ENCODE measurements at regions not wholly inside any gene's neighbourhood (a gene's known extent, or its start where the extent isn't known, plus 50 kb on each side); places are given as distances from the start of the nearest gene placed in this dataset.

DNA sequence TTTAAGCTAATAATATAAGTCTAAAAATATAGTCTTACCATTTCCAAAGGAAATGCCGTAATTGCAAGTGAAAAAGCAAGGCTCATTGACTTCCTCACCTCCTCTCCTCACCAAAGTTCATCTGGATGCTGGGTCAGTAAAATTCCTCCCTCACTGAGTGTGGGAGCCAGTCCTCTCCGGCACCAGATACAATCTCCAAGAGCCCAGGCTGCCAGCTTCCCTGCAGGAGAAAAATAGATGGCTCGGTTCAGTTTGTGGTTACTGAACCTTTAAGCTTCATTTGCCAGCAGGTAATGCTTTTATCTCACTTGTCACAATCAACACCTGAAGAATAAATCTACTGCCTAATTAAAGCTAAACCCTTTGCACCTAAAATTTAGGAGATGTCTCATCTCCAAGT is 115.3 kb upstream of the VLDLR start:
- no peak overlapping the region for H3K27ac ChIP-seq
- TF ChIP-seq, protein P1, sequence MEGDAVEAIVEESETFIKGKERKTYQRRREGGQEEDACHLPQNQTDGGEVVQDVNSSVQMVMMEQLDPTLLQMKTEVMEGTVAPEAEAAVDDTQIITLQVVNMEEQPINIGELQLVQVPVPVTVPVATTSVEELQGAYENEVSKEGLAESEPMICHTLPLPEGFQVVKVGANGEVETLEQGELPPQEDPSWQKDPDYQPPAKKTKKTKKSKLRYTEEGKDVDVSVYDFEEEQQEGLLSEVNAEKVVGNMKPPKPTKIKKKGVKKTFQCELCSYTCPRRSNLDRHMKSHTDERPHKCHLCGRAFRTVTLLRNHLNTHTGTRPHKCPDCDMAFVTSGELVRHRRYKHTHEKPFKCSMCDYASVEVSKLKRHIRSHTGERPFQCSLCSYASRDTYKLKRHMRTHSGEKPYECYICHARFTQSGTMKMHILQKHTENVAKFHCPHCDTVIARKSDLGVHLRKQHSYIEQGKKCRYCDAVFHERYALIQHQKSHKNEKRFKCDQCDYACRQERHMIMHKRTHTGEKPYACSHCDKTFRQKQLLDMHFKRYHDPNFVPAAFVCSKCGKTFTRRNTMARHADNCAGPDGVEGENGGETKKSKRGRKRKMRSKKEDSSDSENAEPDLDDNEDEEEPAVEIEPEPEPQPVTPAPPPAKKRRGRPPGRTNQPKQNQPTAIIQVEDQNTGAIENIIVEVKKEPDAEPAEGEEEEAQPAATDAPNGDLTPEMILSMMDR (IDR thresholded peaks at IDR 0.05), result no peak
- no peak for TF ChIP-seq ZFX (IDR thresholded peaks at IDR 0.05; ENCODE audit: borderline replicate concordance)

DNA sequence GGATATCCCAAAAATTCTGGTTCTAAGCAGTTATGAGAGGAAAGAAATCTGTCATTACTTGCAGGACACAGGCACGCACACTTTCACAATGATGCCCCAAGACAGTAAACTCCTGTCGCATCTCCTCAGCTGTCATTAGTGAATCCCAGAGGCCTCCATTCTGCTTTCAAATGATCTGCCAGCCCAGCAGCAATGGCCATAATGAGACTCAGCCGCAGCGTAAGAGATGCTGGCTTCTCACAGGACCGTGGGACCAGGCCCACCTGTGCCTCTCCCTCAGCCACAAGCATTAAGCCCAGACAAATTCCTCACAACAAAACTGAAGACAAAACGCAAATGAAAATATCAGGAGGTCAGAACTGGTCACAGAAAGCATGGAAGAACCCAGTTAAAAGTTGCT is 98.0 kb upstream of the VLDLR start:
- no peak overlapping the region for H3K27ac ChIP-seq
- TF ChIP-seq ZFX (IDR thresholded peaks at IDR 0.05; ENCODE audit: borderline replicate concordance), result no peak
- TF ChIP-seq, protein P1 (IDR thresholded peaks at IDR 0.05), result no peak

DNA sequence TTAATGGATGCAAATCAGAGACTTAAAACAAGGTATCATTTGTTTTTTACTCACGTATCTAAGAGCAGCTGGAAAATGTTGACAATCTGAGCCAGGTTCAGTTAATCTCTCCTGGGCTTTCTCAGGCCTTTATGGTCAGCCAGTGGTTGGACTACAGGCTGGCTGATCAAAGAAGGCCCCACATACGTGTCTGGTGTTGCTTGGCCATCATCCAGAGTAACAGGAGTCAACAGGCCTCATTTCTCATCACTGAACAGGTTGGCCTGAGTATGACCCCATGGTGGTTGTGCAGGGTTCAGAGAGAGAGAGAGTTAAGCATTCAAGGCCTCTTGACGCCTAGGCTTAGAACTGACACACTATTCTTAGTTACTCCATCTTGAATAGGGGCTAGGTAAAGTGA is 97.0 kb upstream of the VLDLR start:
- no peak overlapping the region for H3K27ac ChIP-seq
- no peak for TF ChIP-seq ZFX (IDR thresholded peaks at IDR 0.05; ENCODE audit: borderline replicate concordance)
- TF ChIP-seq, protein P1 (IDR thresholded peaks at IDR 0.05), result no peak

DNA sequence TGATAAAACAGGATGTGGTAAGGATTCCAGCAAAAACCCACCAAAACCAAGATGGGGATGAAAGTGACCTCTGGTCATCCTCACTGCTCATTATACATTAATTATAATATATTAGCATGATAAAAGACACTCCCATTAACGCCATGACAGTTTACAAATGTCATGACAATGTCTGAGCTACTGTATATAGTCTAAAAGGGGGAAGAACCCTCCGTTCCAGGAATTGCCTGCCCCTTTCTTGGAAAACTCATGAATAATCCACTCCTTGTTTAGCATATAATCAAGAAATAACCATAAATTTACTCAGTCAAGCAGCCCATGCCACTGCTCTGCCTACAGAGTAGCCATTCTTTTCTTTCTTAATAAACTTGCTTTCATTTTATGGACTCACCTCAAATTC is 96.4 kb upstream of the VLDLR start:
- TF ChIP-seq ZFX (IDR thresholded peaks at IDR 0.05; ENCODE audit: borderline replicate concordance), result no peak
- TF ChIP-seq, protein P1 (IDR thresholded peaks at IDR 0.05), result no peak

DNA sequence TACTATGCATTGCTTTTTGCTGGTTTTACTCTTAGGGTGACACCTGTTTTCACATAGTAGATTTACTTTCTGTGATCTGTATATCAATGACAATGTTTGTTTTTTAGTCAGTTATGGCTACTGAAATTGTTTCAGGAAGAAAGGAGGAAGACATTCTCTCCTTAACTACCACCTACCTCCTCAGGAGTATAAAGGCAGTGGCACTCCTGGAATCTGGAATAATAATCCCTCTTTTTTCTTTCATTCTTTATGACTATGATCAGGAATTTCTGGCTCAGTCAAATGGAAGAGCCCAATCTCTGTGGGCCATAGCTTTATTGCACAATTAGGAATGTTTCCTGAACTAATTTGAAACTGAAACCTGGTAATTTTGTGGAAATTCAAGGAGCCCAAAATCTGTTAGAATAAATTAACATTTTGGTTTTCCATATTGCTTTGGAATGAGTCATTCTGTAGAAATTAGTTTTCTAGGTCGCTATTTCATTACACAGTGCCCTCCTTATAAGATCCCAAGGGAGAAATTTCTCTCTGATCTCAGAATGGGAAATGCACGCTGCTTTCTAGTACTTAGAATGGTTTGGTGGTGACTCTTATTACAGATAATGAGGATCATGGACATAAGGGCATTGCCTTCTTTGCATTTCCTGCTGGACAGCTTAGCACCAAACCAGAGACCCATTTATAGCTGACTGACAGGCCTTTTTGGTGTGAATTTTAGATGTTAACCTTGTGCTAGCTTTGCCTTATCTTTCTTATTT is 95.3 kb upstream of the VLDLR start:
- no peak overlapping the region for H3K27ac ChIP-seq
- no peak for TF ChIP-seq ZFX (IDR thresholded peaks at IDR 0.05; ENCODE audit: borderline replicate concordance)
- TF ChIP-seq, protein P1 (IDR thresholded peaks at IDR 0.05), result no peak

More for the DNA sequence above, 96.4 kb upstream of the VLDLR start:
- H3K27ac ChIP-seq, result no peak overlapping the region

DNA sequence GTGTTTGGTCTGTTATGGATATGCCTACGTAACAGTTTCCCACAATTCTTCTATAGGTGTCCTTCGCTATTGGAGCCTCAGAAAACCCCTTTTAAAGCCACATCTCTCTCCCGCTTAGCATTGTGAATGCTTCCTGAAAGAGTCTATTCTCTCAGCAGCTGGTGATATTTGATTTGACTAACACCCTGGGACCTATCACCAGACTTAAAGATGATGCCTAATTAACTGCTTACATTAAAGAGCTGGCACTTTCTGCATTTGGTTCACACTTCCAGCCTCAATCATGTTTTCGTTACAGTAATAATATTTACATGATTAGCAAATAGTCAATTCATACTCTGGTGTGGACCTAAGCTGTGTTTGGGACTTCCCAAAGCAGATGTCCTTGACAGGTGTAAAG is 90.1 kb upstream of the VLDLR start:
- no peak for TF ChIP-seq ZFX (IDR thresholded peaks at IDR 0.05; ENCODE audit: borderline replicate concordance)
- TF ChIP-seq, protein P1 (IDR thresholded peaks at IDR 0.05), result no peak

DNA sequence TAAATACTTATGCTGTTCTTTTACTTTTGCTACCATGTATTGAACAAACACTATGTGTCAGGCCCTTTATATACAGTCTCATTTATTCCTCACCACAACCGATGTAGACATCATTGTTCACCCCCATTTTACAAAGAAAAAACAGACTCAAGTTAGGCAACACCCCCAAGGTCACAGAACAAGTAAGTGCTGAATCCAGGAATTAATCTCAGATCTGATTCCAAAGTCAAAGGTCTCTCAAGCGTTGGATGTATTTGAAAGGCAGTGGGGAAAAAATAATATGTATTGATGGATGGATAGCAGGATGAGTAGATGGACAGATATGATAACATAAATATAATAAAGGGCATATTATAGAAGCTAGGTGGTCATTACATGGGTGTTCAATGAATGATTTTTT is 85.1 kb upstream of the VLDLR start:
- no peak overlapping the region for H3K27ac ChIP-seq
- TF ChIP-seq, protein P1 (IDR thresholded peaks at IDR 0.05), result no peak
- no peak for TF ChIP-seq ZFX (IDR thresholded peaks at IDR 0.05; ENCODE audit: borderline replicate concordance)

More for the DNA sequence above, 90.1 kb upstream of the VLDLR start:
- no peak overlapping the region for H3K27ac ChIP-seq

Data from 22Rv1 (cell line).